ENCODE measurements at regions not wholly inside any gene's neighbourhood (a gene's known extent, or its start where the extent isn't known, plus 50 kb on each side); places are given as distances from the start of the nearest gene placed in this dataset.

- no peak overlapping the region for H3K4me3 ChIP-seq
- no peaks in the 10 kb centered on the region for H3K27me3 ChIP-seq
- intact Hi-C loops (cut with DNase I; ENCODE audit: low total_unique reads) = no loop called here
- H3K36me3 ChIP-seq = no peaks in the 10 kb centered on the region
- peaks cover 0 to 1% (median 0%) of the 10 kb centered on the region in 3 donors for H3K9me3 ChIP-seq
- TF ChIP-seq, protein P1, sequence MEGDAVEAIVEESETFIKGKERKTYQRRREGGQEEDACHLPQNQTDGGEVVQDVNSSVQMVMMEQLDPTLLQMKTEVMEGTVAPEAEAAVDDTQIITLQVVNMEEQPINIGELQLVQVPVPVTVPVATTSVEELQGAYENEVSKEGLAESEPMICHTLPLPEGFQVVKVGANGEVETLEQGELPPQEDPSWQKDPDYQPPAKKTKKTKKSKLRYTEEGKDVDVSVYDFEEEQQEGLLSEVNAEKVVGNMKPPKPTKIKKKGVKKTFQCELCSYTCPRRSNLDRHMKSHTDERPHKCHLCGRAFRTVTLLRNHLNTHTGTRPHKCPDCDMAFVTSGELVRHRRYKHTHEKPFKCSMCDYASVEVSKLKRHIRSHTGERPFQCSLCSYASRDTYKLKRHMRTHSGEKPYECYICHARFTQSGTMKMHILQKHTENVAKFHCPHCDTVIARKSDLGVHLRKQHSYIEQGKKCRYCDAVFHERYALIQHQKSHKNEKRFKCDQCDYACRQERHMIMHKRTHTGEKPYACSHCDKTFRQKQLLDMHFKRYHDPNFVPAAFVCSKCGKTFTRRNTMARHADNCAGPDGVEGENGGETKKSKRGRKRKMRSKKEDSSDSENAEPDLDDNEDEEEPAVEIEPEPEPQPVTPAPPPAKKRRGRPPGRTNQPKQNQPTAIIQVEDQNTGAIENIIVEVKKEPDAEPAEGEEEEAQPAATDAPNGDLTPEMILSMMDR (IDR thresholded peaks at IDR 0.05) = no peak
- DNase-seq = no peak
- H3K4me1 ChIP-seq = no peaks in the 10 kb centered on the region
- no peak overlapping the region for H3K27ac ChIP-seq
Measured at GRCh38 chr18:28814365-28814764, 637.4 kb upstream of the CDH2 start.

- TF ChIP-seq, protein P1 (IDR thresholded peaks at IDR 0.05) = no peak
- H3K27ac ChIP-seq = no peak overlapping the region
- intact Hi-C loops (cut with DNase I; ENCODE audit: low total_unique reads) = no loop called here
- no peaks in the 10 kb centered on the region for H3K27me3 ChIP-seq
- DNase-seq = no peak
- H3K9me3 ChIP-seq = peaks cover 0 to 7% (median 0%) of the 10 kb centered on the region in 3 donors
- no peak overlapping the region for H3K4me3 ChIP-seq
- no peaks in the 10 kb centered on the region for H3K36me3 ChIP-seq
- H3K4me1 ChIP-seq = no peaks in the 10 kb centered on the region
Measured at GRCh38 chr18:28808373-28808772, 631.4 kb upstream of the CDH2 start.

DNA sequence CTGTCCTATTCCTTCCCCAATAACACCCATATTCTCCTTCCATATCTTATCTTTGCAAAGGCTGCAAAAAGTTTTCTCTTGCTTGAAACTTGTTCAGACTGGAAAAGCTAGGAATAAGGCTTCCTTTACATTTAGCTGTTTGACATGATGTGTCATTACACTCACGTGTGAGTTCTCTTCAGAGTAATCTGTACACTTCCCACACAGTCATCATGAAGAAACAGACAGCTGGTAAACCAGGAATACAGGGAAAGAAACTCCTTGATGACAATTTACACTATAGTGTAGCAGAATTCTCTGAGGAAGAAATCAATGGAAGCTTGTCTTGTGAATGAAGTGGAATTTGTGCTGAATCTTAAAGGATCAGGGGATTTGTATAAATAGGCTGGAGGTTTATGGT, 628.6 kb upstream of the CDH2 start:
- H3K27ac ChIP-seq = no peak overlapping the region
- no peak overlapping the region for H3K4me3 ChIP-seq
- H3K36me3 ChIP-seq = no peaks in the 10 kb centered on the region
- DNase-seq = no peak
- peaks cover 0 to 7% (median 0%) of the 10 kb centered on the region in 3 donors for H3K9me3 ChIP-seq
- TF ChIP-seq, protein P1 (IDR thresholded peaks at IDR 0.05) = no peak
- no peaks in the 10 kb centered on the region for H3K27me3 ChIP-seq
- intact Hi-C loops (cut with DNase I; ENCODE audit: low total_unique reads) = no loop called here
- H3K4me1 ChIP-seq = no peaks in the 10 kb centered on the region

DNA sequence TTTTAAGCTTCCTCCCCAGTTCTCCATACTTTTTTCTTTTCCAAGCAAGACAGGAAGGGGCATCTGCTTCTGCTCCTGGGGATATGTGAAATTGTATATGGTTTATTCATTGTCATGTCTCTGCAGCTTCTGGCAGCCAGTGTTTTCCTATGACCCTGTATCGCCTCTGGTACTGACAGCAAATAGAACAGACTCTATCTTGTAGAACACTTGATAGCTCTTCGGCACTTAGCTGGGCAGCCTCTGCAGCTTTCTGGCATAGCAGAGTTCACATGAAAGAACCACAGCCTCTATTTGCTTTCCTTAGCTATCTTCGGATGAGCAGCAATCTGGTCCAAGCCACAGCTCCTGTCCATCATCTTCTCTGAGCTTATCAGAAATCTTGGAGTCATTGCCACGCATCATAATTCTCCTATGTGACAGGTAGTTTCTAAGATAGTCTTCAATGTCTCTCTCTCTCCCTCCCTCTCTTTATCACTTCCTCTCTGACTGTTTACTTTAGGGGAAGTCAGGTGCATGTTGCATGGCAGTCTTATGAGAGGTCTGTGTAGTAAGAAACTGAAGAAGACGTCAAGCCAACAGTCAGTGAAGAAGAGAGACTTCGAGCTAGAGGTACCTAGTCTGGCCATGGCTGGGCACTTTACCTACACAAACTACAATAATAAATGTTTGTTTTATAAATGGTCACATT, 627.7 kb upstream of the CDH2 start:
- DNase-seq = no peak
- Histone ChIP-seq H3K4me1 (no peaks in the 10 kb centered on the region), H3K27me3 (no peaks in the 10 kb centered on the region), H3K36me3 (no peaks in the 10 kb centered on the region), H3K9me3 (peaks cover 0 to 7% (median 0%) of the 10 kb centered on the region in 3 donors), H3K4me3 (no peak overlapping the region), H3K27ac (no peak overlapping the region)
- TF ChIP-seq, protein P1 (IDR thresholded peaks at IDR 0.05) = no peak
- intact Hi-C loops (cut with DNase I; ENCODE audit: low total_unique reads) = no loop called here

DNA sequence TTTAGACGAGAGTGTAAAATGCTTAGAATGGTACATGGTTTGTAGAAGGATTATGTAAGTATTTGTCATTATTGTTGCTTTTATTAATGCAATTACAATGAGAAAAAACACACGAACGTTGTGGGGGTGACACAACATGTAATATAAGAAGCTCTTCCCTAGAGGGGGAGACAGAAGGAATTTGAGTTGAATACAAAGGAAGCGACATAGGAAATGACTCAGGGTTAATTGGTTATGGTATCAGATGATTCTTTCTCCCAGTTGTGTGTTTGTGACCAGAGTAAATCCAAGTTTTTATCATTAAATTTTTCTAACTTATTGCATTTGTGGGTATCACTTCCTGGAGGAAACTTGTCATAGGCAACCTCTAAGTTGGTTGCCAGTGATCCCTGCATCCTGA, 625.6 kb upstream of the CDH2 start:
- no peaks in the 10 kb centered on the region for H3K4me1 ChIP-seq
- no peak for DNase-seq
- no peaks in the 10 kb centered on the region for H3K27me3 ChIP-seq
- no peak overlapping the region for H3K27ac ChIP-seq
- no peaks in the 10 kb centered on the region for H3K9me3 ChIP-seq
- TF ChIP-seq, protein P1 (IDR thresholded peaks at IDR 0.05) = no peak
- intact Hi-C loops (cut with DNase I; ENCODE audit: low total_unique reads) = no loop called here
- no peak overlapping the region for H3K4me3 ChIP-seq
- H3K36me3 ChIP-seq = no peaks in the 10 kb centered on the region

All from tibial artery (tissue), 4 donors.